ENCODE measurements at regions not wholly inside any gene's neighbourhood (a gene's known extent, or its start where the extent isn't known, plus 50 kb on each side); places are given as distances from the start of the nearest gene placed in this dataset.

GRCh38 chr7:84452618-84453017 is 258.0 kb upstream of the SEMA3A start:
- TF ChIP-seq POLR2A (IDR thresholded peaks at IDR 0.05) (no peak), CTCF (IDR thresholded peaks at IDR 0.05) (no peak)
